ENCODE measurements at regions not wholly inside any gene's neighbourhood (a gene's known extent, or its start where the extent isn't known, plus 50 kb on each side); places are given as distances from the start of the nearest gene placed in this dataset.

DNA sequence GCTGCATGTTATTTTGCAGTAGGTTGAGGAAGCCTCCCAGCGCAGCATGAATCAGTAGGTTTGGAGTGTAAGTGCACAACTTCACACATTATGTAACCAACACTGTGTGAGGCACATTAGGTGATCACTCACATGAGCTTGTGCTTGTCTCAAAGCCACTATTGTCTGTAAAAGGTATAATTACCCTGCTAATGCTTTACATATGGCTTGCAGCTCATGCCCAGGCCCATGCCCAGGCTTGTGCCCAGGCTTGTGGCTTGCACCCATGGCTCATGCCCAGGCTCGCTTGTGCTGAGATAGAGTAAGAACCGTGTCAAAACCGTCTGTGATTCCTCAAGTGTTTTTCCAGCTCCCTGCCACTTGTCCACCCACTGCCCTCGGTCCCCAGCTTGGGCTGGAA lies 596.3 kb downstream of the LTN1 start:
- TF ChIP-seq, protein P1, sequence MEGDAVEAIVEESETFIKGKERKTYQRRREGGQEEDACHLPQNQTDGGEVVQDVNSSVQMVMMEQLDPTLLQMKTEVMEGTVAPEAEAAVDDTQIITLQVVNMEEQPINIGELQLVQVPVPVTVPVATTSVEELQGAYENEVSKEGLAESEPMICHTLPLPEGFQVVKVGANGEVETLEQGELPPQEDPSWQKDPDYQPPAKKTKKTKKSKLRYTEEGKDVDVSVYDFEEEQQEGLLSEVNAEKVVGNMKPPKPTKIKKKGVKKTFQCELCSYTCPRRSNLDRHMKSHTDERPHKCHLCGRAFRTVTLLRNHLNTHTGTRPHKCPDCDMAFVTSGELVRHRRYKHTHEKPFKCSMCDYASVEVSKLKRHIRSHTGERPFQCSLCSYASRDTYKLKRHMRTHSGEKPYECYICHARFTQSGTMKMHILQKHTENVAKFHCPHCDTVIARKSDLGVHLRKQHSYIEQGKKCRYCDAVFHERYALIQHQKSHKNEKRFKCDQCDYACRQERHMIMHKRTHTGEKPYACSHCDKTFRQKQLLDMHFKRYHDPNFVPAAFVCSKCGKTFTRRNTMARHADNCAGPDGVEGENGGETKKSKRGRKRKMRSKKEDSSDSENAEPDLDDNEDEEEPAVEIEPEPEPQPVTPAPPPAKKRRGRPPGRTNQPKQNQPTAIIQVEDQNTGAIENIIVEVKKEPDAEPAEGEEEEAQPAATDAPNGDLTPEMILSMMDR (IDR thresholded peaks at IDR 0.05; ENCODE audit: low read depth, low read length): no peak
- TF ChIP-seq, protein P2, sequence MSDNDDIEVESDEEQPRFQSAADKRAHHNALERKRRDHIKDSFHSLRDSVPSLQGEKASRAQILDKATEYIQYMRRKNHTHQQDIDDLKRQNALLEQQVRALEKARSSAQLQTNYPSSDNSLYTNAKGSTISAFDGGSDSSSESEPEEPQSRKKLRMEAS (IDR thresholded peaks at IDR 0.05; ENCODE audit: low read depth, low read length): no peak
- no peak for TF ChIP-seq POLR2A (IDR thresholded peaks at IDR 0.05; ENCODE audit: extremely low read depth, insufficient read length)

Measured in NB4 (cell line).